PC-3 (cell line): ENCODE measurements at regions not wholly inside any gene's neighbourhood (a gene's known extent, or its start where the extent isn't known, plus 50 kb on each side); places are given as distances from the start of the nearest gene placed in this dataset.

Experiments used
- CTCF ChIP-seq: fragments of 300-600 bp; sonication (generic); conservative IDR thresholded peaks from 2 replicates; pipeline ENCODE4 v1.5.1; 2017; ENCODE audit warnings: antibody characterized with exemption, low read depth, mild to moderate bottlenecking, low read length
- EZH2 ChIP-seq: fragments of 300-600 bp; sonication (generic); IDR thresholded peaks from one replicate; pipeline ENCODE4 v1.6.1; 2017; ENCODE audit warnings: antibody characterized with exemption, mild to moderate bottlenecking, low read length; ENCODE audit not compliant: unreplicated experiment
- EZH2phosphoT487 ChIP-seq: fragments of 300-600 bp; sonication (generic); IDR thresholded peaks from 2 replicates; pipeline ENCODE4 v1.6.1; 2018; ENCODE audit warnings: mild to moderate bottlenecking, antibody characterized with exemption, low read length, borderline replicate concordance

- TF ChIP-seq CTCF (no peak), EZH2 (no peak), EZH2phosphoT487 (no peak)
Observed at GRCh38 chr14:101404426-101405170, 156.7 kb upstream of the DIO3 start.
